Amniotic stem cell (primary cell): ENCODE measurements at regions not wholly inside any gene's neighbourhood (a gene's known extent, or its start where the extent isn't known, plus 50 kb on each side); places are given as distances from the start of the nearest gene placed in this dataset.

Experiments
- DNase-seq: peaks from one replicate; lab custom pipeline; 2025; lab: John Stamatoyannopoulos, UW

DNA sequence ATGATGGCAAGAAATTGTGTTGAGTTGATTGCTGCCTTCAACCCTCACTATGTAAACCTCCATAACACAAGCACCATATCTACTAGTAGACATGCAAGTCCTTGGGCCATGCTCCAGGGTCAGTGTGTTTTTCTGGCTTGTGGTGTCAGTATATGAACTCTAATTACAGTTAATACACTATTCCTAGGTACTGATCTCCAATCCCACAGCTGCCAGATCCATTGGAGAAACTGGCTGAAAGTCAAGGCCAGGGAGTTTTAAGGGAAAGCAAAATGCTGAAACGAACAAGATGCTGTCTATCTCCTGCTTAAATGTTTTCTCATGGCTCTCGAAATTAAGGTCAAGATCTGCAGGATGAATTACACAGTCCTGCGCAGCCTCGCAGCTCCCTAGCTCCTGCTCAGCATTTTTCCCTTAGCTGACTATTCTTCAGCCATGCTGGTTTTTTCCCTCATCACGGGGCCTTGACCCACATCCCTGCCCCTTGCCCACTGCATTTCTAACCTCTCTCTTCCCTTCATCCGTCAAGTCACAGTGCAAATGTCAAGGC is 425.0 kb upstream of the ADAMTS9 start:
- no peak for DNase-seq

DNA sequence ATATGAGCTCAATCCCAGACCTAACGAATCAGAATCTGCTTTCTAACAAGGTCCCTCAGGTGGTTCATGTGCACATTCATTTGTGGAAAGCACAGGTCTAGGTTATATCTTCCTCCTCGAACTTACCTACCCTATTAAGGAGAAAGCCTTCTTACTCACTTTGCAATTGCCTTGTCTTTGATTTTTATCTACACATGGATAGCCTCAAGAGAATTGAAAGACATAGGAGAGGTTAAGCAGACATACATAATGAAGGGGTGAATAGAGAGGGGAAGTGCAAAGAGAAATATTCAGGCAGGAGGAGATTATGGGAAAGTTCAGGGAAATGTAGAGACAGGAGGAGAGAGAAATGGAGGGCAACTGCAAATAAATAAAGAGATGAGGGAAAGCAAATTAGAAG is 422.9 kb upstream of the ADAMTS9 start:
- no peak for DNase-seq

DNA sequence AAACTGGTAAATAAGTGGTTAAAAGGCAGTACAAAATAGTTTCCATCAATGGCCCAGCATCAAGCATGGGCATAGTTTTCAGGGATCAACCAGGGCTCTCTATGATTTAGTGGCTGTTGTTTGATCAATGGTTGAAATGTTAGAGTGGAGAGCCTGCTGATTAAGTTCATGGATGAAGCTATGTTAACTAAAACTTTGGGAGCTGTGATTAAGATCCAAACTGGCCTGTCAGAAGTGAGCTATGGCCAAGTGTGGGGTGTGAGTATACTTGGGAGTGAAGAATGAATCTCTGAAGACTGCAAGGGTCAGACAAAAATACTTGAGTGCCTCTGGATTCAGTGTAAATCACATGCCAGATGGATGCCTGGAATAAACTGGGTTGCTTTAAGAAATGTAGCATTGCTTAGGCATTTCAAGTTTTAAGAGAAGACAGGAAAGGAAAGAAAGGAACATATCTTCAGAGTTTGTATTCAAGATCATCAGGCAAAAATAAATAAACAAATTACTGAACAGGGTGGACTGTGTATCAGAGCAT is 422.2 kb upstream of the ADAMTS9 start:
- DNase-seq = no peak

DNA sequence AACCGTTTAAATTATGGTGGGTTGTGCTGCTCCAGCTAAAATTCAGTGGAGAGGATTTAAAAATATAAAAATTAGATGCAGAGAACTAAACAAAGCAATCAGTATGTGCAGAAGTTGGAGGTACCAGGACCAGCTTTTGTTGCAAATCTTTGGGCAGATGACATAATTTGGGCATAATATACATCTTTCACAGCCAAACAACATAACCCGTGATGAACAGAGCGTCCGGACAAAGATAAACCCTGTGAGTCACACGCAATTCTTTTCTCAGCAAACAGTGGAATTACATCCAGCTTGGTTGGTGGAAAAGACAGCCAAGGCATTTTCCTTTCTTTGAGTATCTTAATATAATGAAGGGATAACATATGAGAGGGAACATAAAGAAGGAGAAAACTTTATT is 419.4 kb upstream of the ADAMTS9 start:
- no peak for DNase-seq

DNA sequence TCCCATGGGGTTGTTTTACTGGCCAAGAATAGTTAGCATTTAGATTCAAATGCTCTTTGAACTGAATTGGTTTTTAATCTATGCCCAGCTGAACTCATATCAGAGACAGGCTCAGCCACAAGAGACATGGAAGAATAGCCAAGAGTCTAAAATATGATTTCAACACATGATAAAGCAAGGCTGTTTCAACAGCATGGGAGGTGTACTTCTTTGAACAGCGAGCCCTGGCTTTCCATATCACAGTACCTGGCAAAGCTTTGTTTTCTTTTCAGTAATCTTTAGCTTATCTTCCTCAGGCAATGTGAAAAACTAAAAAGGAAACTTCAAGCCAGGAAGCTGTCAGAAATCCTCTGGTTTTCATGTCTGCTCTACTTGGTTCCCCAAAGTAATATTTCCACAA is 413.6 kb upstream of the ADAMTS9 start:
- DNase-seq = no peak

DNA sequence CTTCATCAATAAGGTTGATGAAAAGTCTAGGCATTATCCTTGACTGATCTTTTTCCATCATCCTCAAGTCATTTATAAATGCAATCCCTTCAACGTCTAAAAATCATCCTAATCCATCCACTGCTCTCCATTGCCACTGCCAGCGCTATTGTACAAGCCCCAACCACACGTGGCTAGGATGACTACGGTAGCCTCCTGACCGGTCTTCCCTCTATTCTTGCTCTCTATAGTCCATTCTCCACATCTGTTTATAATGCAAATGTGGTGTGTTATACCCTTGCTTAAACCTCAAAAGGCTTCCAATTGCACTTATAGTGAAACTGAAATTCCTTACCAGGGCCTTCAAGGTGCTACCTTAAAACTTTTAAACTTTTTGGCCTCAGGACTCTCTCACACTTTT is 410.6 kb upstream of the ADAMTS9 start:
- DNase-seq = no peak

DNA sequence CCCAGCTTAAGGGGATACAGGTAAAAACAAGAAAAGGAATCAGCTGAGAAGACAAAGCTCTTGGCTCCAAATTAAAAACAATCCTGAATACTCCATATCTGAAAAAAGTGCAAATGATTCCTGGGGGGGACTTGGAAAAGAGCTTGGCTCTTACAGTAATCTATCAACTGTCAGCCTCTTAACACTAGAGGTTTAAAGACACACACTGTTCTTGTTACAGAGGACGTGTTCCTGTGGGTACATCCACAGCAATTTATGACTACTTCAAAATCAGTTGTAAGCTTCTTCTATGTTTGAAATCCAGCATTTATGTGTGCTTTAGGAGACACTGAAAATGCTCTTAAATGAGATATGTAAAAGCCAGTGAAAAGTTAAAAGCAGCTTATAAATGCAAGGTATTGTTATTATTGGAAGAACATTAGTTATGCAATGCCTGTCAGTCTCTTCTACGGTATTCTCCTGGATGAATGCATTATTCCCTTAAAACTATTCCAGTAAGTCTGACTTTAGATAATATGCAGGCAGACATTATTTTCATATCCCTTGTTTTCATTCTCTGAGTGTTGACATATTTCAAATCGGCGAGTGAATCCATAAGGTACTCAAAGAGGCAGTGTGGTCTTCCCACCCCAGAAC is 408.4 kb upstream of the ADAMTS9 start:
- DNase-seq = no peak

DNA sequence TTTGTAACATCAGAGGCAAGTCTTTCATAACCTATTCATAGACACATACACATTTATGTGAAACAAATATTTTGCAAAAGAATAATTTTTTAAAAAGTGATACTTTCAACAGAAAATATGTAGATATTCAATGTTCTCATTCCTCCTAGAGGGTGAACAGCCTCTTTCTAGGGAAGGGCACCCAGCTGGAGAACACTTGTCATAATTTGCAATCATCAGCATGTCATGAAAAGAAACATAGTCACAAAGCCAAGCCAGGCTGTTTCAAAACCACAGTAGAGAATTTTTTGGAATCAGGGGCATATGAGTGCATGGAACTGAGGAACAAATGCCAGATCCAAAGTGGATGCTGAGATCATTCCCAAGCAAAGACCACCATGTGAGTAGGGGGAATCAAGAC is 406.9 kb upstream of the ADAMTS9 start:
- no peak for DNase-seq

DNA sequence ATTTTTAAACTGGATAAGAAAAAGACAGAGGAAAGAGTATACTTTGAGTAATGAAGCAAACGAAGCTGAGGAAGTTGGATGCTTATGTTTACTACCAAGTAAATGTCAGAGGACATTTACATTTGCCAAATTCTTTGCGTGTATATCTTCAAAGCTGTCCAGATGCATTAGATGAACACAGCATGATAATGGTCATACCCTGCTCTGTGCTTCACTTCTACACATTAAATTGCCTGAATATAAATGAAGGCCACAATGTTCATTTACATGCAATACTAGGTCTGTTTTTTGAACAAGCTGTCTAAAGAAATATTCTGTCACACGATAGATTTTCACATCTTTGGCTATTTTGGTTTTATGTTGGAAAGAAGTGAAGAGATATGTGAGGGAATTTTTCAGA is 405.8 kb upstream of the ADAMTS9 start:
- DNase-seq = no peak

DNA sequence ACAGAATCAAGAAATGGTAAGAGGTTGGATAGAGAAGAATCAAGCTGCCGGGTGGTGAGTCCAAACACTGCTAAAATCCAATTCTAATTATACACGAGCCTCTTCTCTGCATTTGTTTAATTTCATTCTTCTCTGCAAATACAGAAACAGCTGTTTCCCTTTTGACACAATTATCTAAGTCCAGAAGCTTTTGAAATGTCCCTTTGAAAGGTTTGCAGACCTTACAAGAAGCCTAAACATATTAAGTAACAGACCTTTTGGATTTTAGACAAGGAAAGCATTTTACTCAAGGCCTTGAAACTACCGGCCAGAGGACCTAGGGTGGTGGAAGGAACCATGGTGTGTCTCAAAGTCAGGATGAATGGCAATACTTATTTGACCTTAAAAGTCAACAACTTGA is 403.8 kb upstream of the ADAMTS9 start:
- no peak for DNase-seq

DNA sequence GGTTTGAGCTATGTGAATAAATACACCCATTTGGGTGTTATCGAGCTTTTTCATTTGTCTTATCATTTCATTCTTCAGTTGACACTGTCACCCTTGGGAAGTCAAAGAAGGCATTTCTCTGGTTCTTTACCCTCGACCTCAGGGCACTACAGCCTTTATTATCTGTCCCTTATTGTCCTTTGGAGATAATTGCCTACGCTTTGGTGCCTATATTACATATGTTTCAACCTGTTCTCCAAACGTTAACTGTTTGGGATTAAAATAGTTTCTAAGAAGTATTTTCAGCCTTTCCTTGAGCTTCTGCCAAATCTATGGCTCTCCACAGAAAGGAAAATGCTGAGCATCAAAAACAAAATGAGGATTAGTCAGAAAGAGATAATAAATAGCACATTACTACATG is 395.4 kb upstream of the ADAMTS9 start:
- no peak for DNase-seq

DNA sequence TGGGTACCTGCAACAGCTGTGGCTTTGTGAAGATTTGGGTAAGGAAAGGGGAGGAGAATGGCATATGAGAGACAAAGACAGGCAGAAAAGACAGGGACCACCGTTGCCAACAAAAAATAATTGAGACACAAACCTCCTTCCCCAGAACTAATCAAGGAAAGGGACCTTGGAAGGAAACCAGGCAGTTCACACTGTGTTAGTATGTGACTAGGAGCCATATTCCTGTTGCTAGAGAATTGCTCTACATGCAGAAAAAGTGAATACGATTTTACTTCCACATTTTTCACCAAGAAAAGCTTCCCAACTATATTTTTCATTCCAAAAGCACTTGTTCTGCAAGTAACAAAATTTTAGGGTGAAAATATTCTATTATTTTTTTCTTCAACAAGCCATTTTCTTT is 393.7 kb upstream of the ADAMTS9 start:
- no peak for DNase-seq

DNA sequence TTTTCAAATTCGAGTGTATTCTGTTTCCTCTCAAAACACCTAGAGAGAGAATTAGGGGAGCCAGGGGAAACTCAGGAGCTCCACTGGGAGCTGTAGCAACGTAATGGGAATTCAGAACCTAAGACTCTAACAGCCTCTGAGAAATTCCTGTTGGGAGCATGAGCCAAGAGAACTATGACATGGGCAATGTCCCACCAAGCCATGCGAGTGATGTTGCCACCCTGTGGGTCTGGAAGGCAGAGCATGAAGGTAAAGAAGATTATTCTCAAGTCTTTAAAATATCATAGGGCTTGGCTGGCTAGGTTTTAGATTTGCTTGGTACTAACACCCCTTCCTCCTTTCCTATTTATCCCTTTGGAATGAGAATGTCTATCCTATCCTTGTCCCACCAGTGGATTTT is 392.6 kb upstream of the ADAMTS9 start:
- DNase-seq = no peak

DNA sequence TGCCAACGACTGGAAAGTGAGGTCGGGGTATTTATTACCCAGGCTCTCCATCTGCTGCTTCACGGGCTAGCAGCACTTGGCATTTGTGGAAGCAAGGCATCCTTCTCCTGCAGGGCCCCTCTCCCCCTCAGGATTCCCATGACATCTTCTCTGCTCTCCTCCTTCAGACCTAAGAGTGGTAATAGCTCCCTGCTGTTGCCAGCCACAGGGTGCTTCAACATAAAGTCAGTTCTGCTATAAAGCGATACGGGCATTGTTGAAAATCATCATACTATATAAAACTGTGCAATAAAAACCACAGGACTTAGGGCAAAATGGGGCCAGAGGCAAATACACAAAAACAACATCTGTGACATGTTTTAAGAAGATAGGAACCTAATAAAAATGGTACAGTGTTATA is 391.8 kb upstream of the ADAMTS9 start:
- no peak for DNase-seq

DNA sequence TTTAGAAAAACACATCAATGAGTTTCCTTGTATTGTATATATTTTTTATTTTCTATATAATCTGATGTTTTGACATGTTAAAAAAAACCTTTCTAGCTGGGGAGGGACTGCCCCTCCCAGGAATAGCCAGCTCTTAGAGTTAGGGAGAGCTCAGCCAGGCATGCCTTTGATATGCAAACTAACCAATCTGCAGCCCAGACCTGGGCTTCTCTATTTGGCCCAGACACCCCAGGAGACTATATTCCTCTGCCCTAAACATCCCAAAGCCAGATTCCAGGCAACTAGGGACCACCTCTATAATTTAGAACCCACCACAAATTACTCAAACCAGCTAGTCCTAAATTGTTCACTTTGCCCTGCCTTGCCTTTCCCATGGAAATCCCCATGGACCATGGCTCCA is 390.9 kb upstream of the ADAMTS9 start:
- DNase-seq = no peak

DNA sequence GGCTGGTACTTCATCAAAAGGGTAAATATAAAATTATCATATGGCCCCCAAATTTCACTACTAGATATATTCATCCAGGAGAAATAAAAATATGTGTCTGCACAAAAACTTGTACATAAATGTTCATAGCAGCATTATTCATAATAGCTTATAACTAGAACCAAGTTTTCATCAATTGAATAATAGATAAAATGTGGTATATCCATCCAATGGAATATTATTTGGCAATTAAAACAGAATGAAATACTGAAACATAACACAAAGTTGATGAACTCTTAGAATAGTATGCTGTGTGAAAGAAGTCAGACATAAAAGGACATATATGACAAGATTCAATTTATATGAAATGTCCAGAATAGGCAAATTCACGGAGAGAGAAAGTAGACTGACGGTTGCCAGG is 389.3 kb upstream of the ADAMTS9 start:
- DNase-seq = no peak

DNA sequence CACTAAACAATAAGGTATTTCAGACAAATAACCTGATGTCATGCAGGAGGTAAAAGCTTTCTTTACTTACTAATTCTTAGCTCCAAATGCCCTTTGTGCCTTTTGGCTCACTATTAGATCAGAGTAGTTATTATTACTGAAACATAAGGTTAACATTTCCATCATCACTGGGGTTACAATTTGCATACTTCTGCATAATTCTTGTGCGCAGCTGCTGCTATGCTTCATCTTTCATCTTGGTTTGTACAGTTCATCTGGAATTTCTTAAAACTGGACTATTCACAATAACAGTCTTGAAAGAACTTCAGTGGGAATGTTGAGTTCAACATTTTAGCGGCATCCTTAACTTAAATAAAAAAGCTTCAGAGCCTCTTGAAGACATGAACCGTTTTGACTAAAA is 383.2 kb upstream of the ADAMTS9 start:
- DNase-seq = no peak

DNA sequence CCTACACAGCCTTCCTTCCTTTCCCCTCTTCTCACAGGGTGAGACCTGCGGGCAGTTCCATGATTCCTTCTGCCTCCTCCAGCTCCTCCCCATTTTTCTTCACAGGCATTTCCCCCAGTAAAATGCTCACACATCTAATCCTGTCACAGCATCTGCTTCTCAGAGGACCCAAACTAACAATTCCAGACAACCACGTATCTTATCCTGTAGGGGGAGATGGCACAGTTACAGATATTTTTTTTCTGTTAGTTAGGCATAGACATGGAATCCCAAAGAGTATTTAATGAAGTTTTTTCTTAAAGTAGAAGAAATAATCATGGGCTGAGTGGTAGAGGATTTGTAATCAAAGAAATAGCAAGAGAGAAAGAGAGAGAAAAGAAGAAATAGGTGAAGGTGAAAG is 373.1 kb upstream of the ADAMTS9 start:
- no peak for DNase-seq

DNA sequence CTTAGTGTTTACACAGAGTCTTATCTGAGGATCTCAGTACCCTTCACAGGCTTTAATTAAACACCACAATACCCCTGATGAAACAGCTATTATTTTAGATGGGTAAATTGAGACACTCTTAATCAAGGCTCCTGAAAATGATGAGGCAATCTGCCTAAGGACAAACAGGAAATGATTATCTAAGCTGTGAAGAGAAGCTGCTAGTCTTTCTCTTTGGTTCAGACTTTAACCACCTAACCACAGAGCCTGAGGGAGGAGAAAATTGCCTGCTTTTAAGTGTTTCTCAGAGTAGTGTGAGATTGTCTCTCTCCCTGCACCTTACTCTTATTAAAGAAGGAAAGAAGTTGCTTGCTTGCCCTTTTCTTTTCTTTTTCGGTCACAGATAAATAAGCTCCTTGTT is 364.3 kb upstream of the ADAMTS9 start:
- DNase-seq = no peak

DNA sequence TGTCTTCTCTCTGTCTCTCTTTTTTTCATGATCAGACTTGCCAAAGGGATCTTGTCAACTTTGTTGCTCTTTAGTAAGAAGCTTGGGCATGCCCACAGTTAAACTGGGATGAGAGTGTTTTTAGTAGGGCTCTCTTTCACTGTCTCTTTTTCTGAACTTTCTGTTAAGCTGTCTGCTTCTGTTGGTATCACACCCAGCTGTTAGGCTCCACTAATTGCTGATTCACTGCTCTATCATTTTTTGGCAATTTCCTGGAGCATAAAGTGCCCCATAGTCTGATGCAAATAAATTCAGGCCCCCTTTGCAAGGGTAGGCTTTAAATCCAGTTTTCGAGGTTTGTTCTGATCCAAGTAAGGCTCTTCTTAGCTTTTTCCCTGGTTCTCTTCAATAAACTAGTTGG is 360.4 kb upstream of the ADAMTS9 start:
- no peak for DNase-seq

DNA sequence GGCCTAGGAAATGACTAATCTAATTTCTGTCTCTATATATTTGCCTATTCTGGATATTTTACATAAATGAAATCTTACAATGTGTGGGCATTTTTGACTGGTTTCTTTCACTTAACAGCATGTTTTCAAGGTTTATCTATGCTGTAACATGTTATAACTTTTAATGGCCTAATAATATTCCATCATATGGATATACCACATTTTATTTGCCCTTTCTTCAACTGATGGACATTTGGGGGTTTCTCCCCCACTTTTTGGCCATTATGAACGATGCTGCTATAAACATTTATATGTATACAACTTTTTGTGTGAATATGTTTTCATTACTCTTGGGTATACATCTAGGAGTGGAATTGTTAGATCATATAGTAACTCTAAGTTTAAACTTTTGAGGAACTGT is 357.3 kb upstream of the ADAMTS9 start:
- DNase-seq = no peak

DNA sequence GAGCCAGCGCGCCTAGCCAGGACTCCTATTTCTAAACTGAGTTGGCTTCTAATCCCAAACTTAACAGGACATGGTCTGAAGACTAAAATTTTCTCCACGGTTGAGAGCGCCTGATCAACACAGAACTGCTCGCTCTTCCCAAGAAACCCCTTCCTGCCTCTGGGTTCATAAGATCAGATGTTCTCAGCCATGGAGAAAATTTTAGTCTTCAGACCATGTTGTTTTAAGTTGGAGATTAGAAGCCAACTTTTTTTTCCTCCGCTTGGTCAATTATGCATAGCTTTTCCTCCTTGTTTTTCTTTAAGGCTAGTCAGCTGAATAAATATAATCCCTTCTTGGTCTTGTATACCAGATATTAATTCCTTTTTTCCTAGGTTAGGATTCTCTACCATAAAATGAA is 356.6 kb upstream of the ADAMTS9 start:
- DNase-seq = no peak

DNA sequence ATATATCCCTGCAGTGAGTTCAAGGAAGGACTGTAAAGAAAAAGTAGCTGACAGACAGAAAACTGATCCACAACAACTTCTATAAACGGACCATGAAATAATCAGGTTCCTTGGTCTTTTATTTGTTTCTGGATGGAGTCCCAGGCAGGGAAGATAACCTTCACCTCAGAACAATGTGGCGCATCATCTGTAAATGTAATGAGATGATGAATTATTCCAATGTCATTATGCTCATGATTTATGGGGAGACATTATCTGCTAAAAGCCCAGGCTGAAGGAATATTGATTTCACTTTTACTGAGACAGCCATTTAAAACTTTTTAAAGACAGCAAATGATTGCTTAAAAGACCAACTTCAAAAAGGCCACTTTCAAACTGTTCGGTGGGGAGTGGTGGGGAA is 354.9 kb upstream of the ADAMTS9 start:
- DNase-seq = no peak

DNA sequence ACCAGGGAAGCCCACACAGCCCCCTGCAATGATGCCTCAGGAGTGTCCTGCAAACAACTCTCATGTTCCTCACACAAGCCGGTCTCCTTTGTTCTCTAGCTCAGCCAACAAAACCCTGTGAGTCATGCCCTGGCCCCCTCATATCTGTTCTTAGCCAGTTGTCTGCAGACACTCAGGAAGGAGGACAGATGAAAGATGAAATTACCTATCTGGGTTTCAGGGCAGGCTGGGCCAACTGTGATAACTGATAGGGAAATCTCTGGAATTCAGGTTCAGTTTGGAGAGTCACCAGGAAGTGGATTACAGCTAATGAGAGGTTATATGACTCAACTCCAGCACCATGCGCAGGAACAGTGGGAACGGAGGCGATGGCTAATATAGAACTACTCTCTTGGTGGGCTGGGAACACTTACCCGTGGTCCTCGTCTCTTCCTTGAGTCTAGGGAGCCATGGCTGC is 352.0 kb upstream of the ADAMTS9 start:
- no peak for DNase-seq
